ENCODE measurements at regions not wholly inside any gene's neighbourhood (a gene's known extent, or its start where the extent isn't known, plus 50 kb on each side); places are given as distances from the start of the nearest gene placed in this dataset.

DNA sequence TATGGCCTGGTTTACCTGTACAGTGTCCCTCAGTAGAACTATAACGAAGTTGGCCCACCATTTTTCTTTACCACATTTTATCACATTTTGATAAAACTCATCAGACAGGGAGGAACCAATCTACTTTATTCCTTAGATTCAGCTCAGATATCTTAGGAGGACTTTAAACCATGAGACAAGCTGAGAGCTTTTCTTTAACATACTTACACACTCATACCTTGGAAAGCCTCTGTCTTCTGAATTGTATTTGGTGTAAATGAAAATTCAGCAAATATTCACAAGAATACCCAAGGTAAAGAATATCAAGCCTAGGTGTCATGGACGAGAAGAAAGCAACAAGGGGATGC is 313.2 kb downstream of the ENC1 start:
- Histone ChIP-seq H3K79me1 (ENCODE audit: low read depth, low read length) (no peaks in the 10 kb centered on the region), H4K91ac (replicated peaks; ENCODE audit: insufficient read length, low read length) (no peak overlapping the region), H3K18ac (ENCODE audit: extremely low read depth, low read length) (no peak overlapping the region), H3K27ac (ENCODE audit: low read depth, low read length) (no peak overlapping the region), H4K8ac (ENCODE audit: extremely low read depth, insufficient read depth, low read length) (no peak overlapping the region), H3K79me2 (ENCODE audit: control insufficient read depth in 1 of 2, insufficient read depth in 2 of 2, low read length in 2 of 2) (no peaks in the 10 kb centered on the region), H2AFZ (ENCODE audit: low read length) (no peak overlapping the region), H3K4me3 (ENCODE audit: extremely low read depth in 1 of 4, insufficient read depth in 2 of 4, low read depth in 3 of 4, low read length in 4 of 4) (no peak overlapping the region), H3K4ac (replicated peaks; ENCODE audit: insufficient read length, low read depth, low read length) (no peak overlapping the region), H3K36me3 (ENCODE audit: control insufficient read depth in 2 of 4, insufficient read depth in 4 of 4, low read length in 3 of 4) (no peaks in the 10 kb centered on the region), H2BK5ac (ENCODE audit: low read depth, low read length) (no peak overlapping the region), H4K20me1 (replicated peaks in 1 of 2; ENCODE audit: control insufficient read depth in 1 of 2, insufficient read depth in 2 of 2, low read length in 2 of 2) (no peaks in the 10 kb centered on the region), H2BK20ac (ENCODE audit: low read length) (no peak overlapping the region), H4K5ac (ENCODE audit: insufficient read length, low read depth, low read length) (no peak overlapping the region), H3K23me2 (ENCODE audit: low read depth, low read length) (no peaks in the 10 kb centered on the region), H3K4me2 (ENCODE audit: insufficient read depth in 1 of 2, low read depth in 2 of 2, low read length in 2 of 2) (no peak overlapping the region), H3K14ac (ENCODE audit: insufficient read length) (no peak overlapping the region), H2BK15ac (ENCODE audit: low read length) (no peak overlapping the region), H3K4me1 (replicated peaks in 1 of 4; ENCODE audit: control insufficient read depth in 3 of 4, insufficient read depth in 4 of 4, low read length in 3 of 4) (no peaks in the 10 kb centered on the region), H2BK120ac (replicated peaks; ENCODE audit: low read depth, low read length) (no peak overlapping the region), H3K9me3 (ENCODE audit: insufficient read depth in 2 of 2, low read depth in 1 of 2, low read length in 1 of 2) (no peaks in the 10 kb centered on the region), H3K27me3 (replicated peaks in 1 of 4; ENCODE audit: control insufficient read depth in 3 of 4, extremely low read depth in 1 of 4, insufficient read depth in 3 of 4, low read length in 3 of 4) (no peaks in the 10 kb centered on the region), H3K9ac (replicated peaks in 1 of 4; ENCODE audit: extremely low read depth in 1 of 4, low read depth in 3 of 4, low read length in 3 of 4) (no peak overlapping the region), H2BK12ac (ENCODE audit: low read depth, low read length) (no peak overlapping the region), H3K23ac (ENCODE audit: insufficient read length) (no peak overlapping the region), H2AK5ac (ENCODE audit: low read depth, low read length) (no peak overlapping the region), H3K56ac (replicated peaks; ENCODE audit: insufficient read length, low read depth, low read length) (no peak overlapping the region)
- WGBS, 2 experiments (ENCODE audit: extremely low coverage in 1 of 2, insufficient coverage in 1 of 2, insufficient read length in 1 of 2, insufficient replicate concordance in 2 of 2, low coverage in 1 of 2, low lambda C conversion rate in 2 of 2, missing lambda C conversion rate in 1 of 2) = 92% methylated on average over 2 of the region's 2 CpGs; no CpG with 5 or more reads in 1 of the 2 experiments
- no peak for DNase-seq (ENCODE audit: low read depth in 1 of 2, low spot score in 2 of 2)
- FAIRE-seq = no peak
- ChIA-PET POLR2A (ENCODE audit: partially characterized antibody) (no interaction called here), CTCF (ENCODE audit: partially characterized antibody) (no interaction called here)
- TF ChIP-seq SUZ12 (IDR thresholded peaks at IDR 0.05; ENCODE audit: low read length) = no peak
- TF ChIP-seq RXRA (IDR thresholded peaks at IDR 0.05; ENCODE audit: insufficient read depth, low read depth, low read length) = no peak
- TF ChIP-seq RAD21 (IDR thresholded peaks at IDR 0.05 in 1 of 2, conservative IDR thresholded peaks at IDR 0.05 in 1 of 2; ENCODE audit: low read depth in 2 of 2, low read length in 2 of 2) = no peak
- TF ChIP-seq KDM1A (IDR thresholded peaks at IDR 0.05; ENCODE audit: borderline replicate concordance, low read length) = no peak
- TF ChIP-seq CHD2 (IDR thresholded peaks at IDR 0.05; ENCODE audit: low read length) = no peak
- TF ChIP-seq SIRT6 (IDR thresholded peaks at IDR 0.05; ENCODE audit: low read length) = no peak
- TF ChIP-seq, protein P1, sequence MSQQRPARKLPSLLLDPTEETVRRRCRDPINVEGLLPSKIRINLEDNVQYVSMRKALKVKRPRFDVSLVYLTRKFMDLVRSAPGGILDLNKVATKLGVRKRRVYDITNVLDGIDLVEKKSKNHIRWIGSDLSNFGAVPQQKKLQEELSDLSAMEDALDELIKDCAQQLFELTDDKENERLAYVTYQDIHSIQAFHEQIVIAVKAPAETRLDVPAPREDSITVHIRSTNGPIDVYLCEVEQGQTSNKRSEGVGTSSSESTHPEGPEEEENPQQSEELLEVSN (IDR thresholded peaks at IDR 0.05) = no peak
- no peak for TF ChIP-seq RNF2 (IDR thresholded peaks at IDR 0.05; ENCODE audit: borderline replicate concordance, low read depth, low read length, missing control alignments, poor library complexity, severe bottlenecking)
- no peak for TF ChIP-seq BCL11A (IDR thresholded peaks at IDR 0.05; ENCODE audit: low read depth in 2 of 2, low read length in 2 of 2)
- no peak for TF ChIP-seq TEAD4 (IDR thresholded peaks at IDR 0.05; ENCODE audit: low read depth, low read length)
- TF ChIP-seq RFX5 (IDR thresholded peaks at IDR 0.05; ENCODE audit: borderline replicate concordance, low read depth, low read length) = no peak
- TF ChIP-seq ZNF274 (IDR thresholded peaks at IDR 0.05; ENCODE audit: borderline replicate concordance, extremely low read depth, low read length) = no peak
- no peak for TF ChIP-seq SP1 (IDR thresholded peaks at IDR 0.05; ENCODE audit: low read depth, low read length)
- no peak for TF ChIP-seq SRF (IDR thresholded peaks at IDR 0.05; ENCODE audit: low read depth, low read length)
- no peak for TF ChIP-seq MAFK (IDR thresholded peaks at IDR 0.05; ENCODE audit: low read depth, low read length)
